ENCODE measurements at regions not wholly inside any gene's neighbourhood (a gene's known extent, or its start where the extent isn't known, plus 50 kb on each side); places are given as distances from the start of the nearest gene placed in this dataset.

DNA sequence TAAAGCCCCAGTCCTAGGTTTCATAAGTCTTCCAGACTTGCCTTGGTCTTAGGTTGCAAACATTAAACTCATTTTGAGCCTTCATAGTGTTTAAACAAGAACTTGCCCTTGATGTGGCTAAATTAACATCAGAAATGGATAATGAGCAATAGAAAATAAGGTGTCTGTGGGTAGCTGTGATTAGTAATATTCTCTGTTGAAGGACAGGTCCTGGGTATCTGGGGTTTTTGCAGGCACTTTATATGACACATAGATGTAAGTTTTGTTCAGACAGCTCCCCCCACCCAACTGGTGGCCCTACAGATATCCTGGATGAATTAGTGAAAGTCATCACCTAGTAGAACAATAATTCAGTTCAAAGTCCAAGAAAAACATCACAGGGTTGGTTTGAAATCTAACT lies 272.5 kb downstream of the PTTG2 start:
- no peak for TF ChIP-seq EP300 (IDR thresholded peaks at IDR 0.05)
- no peak for TF ChIP-seq POLR2A (IDR thresholded peaks at IDR 0.05)
- TF ChIP-seq POLR2AphosphoS5 (IDR thresholded peaks at IDR 0.05): no peak
- no peak for TF ChIP-seq CTCF (IDR thresholded peaks at IDR 0.05)
- H3K4me1 ChIP-seq: peaks cover 0 to 25% (median 3%) of the 10 kb centered on the region in 3 donors
- ATAC-seq: no peak
- H3K4me3 ChIP-seq: no peak overlapping the region
- H3K36me3 ChIP-seq: no peaks in the 10 kb centered on the region
- H3K27me3 ChIP-seq: no peaks in the 10 kb centered on the region
- no peaks in the 10 kb centered on the region for H3K9me3 ChIP-seq
- H3K27ac ChIP-seq: no peak overlapping the region

DNA sequence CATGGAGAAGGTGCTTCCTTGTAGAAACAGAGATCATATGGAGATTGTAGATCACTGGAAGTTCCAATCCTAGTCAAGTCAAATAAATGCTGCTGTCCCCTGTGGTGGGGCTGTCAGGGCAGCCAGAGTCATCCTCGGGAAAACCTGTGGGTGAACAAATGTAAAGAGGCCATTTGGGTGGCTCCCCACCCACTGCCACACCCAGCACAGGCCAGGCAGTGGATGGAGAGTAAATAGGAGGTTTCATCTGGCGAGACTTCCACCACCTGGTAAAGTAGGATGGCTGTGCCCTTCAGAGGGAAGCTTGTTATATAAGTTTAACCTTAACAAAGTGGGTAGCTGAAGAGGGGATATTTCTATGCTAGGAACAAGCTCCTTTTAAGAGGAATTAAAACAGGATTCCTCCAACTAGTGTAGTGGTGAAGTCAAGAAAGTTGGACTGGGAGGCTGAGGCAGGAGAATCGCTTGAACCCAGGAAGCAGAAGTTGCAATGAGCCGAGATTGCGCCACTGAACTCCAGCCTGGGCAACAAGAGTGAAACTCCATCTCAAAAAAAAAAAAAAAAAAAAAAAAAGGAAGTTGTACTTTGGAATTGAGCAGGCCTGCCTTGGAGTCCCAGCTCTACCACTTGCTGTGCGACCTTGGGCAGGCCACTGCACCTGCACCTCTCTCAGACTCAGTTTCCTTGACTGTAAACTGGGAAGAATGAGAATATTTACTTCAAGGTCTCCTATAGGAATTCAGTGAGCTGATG lies 273.7 kb downstream of the PTTG2 start:
- H3K4me1 ChIP-seq: peaks cover 0 to 25% (median 3%) of the 10 kb centered on the region in 3 donors
- no peaks in the 10 kb centered on the region for H3K27me3 ChIP-seq
- no peaks in the 10 kb centered on the region for H3K36me3 ChIP-seq
- TF ChIP-seq POLR2AphosphoS5 (IDR thresholded peaks at IDR 0.05) (no peak), EP300 (IDR thresholded peaks at IDR 0.05) (no peak), POLR2A (IDR thresholded peaks at IDR 0.05) (no peak), CTCF (IDR thresholded peaks at IDR 0.05) (no peak)
- H3K4me3 ChIP-seq: no peak overlapping the region
- no peak overlapping the region for H3K27ac ChIP-seq
- no peaks in the 10 kb centered on the region for H3K9me3 ChIP-seq
- no peak for ATAC-seq
- WGBS, 2 donors (ENCODE audit: low coverage in 1 of 2): 88 to 100% methylated on average over 1 to 5 of the region's 6 CpGs

DNA sequence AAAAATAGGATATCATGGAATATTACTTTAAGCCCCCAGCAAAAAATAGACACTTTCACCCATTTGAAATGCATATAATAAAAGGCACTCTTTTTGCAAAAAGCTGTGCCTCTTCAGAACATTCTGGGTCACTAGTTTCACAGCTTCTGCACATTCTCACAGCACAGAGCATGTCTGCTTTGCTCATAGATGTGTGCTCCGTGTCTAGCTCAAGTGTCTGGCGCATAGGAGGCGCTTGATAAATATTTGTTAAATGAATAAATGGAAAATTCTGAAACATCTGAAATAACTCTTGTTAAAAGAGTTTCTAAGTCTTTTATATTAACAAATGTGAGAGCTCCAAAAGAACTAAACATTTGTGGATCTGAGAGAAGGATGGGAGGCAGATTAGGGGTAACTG lies 275.2 kb downstream of the PTTG2 start:
- Histone ChIP-seq H3K27me3 (no peaks in the 10 kb centered on the region), H3K4me3 (no peak overlapping the region), H3K36me3 (no peaks in the 10 kb centered on the region), H3K9me3 (no peaks in the 10 kb centered on the region), H3K4me1 (peaks cover 0 to 25% (median 3%) of the 10 kb centered on the region in 3 donors), H3K27ac (no peak overlapping the region)
- 28 to 49% methylated on average over 3 of the region's 3 CpGs for WGBS, 2 donors (ENCODE audit: low coverage in 1 of 2)
- TF ChIP-seq POLR2A (IDR thresholded peaks at IDR 0.05) (no peak), EP300 (IDR thresholded peaks at IDR 0.05) (no peak), POLR2AphosphoS5 (IDR thresholded peaks at IDR 0.05) (no peak), CTCF (IDR thresholded peaks at IDR 0.05) (no peak)
- ATAC-seq: no peak

- no peak overlapping the region for H3K27ac ChIP-seq
- no peaks in the 10 kb centered on the region for H3K9me3 ChIP-seq
- no peaks in the 10 kb centered on the region for H3K36me3 ChIP-seq
- 67% methylated on average over 1 to 4 of the region's 8 CpGs for WGBS, 2 donors (ENCODE audit: low coverage in 1 of 2)
- TF ChIP-seq POLR2AphosphoS5 (IDR thresholded peaks at IDR 0.05) (no peak), POLR2A (IDR thresholded peaks at IDR 0.05) (no peak), CTCF (IDR thresholded peaks at IDR 0.05) (no peak), EP300 (IDR thresholded peaks at IDR 0.05) (no peak)
- no peaks in the 10 kb centered on the region for H3K27me3 ChIP-seq
- H3K4me3 ChIP-seq: no peak overlapping the region
- ATAC-seq: no peak
- H3K4me1 ChIP-seq: peaks cover 0 to 25% (median 3%) of the 10 kb centered on the region in 3 donors
These were observed 275.8 kb downstream of the PTTG2 start for GRCh38 chr4:38236003-38236402.

DNA sequence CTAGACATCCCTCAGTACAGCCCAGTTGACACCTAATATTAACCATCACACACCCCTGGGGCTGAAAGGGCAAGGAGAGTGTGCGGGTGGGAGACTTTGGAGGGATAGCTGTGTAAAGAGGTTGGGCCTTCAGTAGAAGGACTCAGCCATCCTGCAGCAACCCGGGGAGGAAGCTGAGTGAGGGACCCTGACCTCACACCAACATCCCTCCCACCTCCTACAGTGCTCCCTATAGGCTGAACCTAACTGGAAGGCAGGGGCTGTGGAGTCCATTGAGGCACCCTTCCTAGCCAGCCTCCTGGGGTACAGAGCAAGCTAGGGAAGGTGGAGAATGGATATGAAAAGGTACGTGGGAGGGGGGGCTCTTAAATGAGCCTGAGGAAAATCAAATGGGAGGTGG lies 276.3 kb downstream of the PTTG2 start:
- Histone ChIP-seq H3K4me3 (no peak overlapping the region), H3K27me3 (no peaks in the 10 kb centered on the region), H3K36me3 (no peaks in the 10 kb centered on the region), H3K27ac (no peak overlapping the region), H3K4me1 (peaks cover 0 to 25% (median 3%) of the 10 kb centered on the region in 3 donors), H3K9me3 (no peaks in the 10 kb centered on the region)
- TF ChIP-seq POLR2AphosphoS5 (IDR thresholded peaks at IDR 0.05) (no peak), EP300 (IDR thresholded peaks at IDR 0.05) (no peak), POLR2A (IDR thresholded peaks at IDR 0.05) (no peak), CTCF (IDR thresholded peaks at IDR 0.05) (no peak)
- no peak for ATAC-seq
- WGBS, 2 donors (ENCODE audit: low coverage in 1 of 2): 86 to 90% methylated on average over 1 to 3 of the region's 3 CpGs

Measured in gastroesophageal sphincter (tissue), 4 donors.